ENCODE measurements at regions not wholly inside any gene's neighbourhood (a gene's known extent, or its start where the extent isn't known, plus 50 kb on each side); places are given as distances from the start of the nearest gene placed in this dataset.

GRCh38 chr4:180101348-180102083 is 2141.7 kb upstream of the TENM3 start:
- no peak for DNase-seq

- DNase-seq, result no peak
Measured at GRCh38 chr4:180103794-180104193, 2139.4 kb upstream of the TENM3 start.

GRCh38 chr4:180105362-180105761 is 2137.8 kb upstream of the TENM3 start:
- DNase-seq, result no peak

- DNase-seq, result no peak
Measured at GRCh38 chr4:180106122-180106521, 2137.1 kb upstream of the TENM3 start.

DNA sequence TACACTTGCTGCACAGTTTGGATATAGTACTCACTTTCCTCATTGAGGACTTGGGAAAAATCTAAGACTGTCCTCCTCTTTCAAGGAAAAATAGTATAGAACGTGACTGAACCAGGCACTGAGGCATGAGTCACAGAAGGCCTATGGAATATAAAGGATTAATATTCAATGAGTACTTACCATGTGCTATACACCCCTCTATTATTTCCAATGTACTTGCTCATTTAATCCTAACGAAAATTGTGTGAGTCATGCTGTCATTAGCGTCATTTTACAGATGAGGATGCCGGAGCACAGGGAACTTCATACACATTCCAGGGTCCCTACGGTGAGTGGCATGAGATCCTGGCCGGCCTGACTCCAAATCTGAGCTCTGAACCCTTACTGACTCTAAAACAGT is 2136.2 kb upstream of the TENM3 start:
- no peak for DNase-seq

DNA sequence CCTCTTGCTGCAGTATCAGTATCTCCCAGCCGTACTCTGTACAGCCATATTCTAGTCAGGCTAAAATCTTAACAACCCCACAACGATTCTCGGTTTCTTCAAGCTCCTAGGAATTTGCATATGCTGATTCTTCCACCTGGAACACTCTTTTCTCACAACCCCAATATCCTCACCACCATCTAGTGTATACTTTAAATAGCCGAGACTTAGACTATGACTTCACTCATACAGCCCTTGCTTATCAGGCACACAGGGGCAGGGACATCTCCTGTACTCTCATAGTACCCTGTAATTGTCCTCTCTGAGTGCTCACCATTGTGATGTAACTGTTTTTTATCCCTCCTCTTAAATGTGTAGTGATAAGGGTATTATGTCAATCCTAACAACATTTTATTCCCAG is 2126.4 kb upstream of the TENM3 start:
- no peak for DNase-seq

- DNase-seq, result no peak
Measured at GRCh38 chr4:180120068-180120467, 2123.1 kb upstream of the TENM3 start.

DNA sequence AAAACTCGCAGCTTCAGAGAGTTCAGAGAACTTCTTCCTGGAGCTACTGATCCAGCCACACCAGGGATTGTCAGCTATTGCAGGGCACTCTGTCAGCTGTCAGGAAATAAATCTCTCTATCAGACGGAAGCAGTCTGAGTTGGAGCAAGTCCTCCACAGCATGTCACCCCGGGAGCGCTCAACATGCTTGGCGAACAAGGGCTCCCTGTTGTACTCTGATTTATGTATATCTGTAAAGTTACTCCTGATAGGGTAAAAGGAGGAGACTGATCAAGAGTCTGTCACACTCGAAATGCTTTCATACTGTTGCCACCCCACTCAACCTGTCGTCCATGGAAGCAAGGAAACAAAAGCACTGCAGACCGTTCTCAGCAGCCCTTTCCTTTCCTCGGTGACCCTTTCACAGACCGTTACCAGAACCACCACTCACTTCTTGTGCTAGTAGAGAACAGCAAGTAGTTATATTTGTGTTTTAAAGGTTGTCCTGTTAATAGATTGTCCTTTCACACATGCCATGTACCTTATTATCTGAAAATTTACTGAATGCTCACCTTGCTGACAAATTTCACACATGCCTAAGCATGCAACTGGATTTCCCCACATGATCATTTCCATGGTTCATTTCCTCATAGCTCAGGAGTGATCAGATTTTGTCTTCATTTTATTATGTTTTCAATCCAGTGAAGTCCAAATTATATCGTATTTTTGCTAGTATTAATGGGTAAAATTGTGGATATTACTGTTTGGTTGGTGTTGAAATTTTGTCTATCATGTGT is 2108.9 kb upstream of the TENM3 start:
- DNase-seq, result peak; percentile 69

GRCh38 chr4:180141734-180142133 is 2101.5 kb upstream of the TENM3 start:
- no peak for DNase-seq

DNA sequence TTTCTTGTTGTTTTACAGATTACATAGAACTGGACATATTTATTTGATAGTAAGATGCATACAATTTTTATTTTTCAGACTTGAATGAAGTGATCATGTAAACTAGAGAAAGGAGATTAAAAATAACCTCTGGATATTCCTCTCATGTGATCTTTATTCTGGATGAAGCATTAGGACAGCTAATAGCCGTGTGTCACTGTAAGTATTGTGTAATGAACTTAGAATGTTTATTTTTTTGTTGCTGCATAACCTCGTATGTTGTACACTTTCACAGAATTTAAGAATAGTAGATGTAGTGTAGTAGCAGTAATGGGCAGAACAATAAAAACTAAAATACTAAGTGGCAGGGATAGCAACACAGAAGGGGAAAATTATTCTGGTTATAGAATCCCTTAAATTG is 2094.5 kb upstream of the TENM3 start:
- no peak for DNase-seq

GRCh38 chr4:180150818-180151217 is 2092.4 kb upstream of the TENM3 start:
- peak; percentile 47 for DNase-seq

DNA sequence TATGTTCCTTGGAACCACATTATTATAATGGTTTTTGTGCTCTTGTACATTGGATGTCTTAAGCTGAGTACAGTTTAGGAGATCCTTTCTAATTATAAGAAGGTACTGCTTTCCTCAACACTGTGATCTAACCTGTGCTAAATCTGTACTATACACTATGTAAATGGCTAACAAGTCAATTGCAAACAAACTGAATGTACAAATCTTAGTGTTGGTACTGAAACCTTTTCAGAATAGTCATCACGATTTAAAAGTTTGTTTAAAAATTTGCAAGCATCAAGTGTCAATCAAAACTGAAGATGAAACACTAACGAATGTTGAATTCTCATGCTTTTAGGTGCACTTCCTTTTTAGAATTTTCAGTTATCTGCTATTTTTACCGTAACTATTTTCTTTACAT is 2090.4 kb upstream of the TENM3 start:
- DNase-seq, result no peak

GRCh38 chr4:180153587-180153986 is 2089.6 kb upstream of the TENM3 start:
- no peak for DNase-seq

DNA sequence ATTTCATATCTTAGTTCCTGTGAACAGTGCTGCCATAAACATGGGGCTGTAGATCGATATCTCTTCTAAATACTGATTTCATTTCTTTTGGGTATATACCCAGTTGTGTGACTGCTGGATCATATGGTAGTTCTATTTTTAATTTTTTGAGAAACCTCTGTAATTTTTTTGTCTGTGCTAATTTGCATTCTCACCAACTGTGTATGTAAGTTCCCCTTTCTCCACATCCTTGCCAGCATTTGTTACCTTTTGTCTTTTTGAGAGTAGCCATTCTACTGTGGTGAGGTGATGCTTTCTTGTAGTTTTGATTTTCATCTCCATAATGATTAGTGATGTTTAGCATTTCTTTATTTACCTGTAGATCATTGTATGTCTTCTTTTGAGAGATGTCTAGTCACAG is 2086.5 kb upstream of the TENM3 start:
- no peak for DNase-seq

- DNase-seq, result no peak
Measured at GRCh38 chr4:180160195-180160983, 2082.8 kb upstream of the TENM3 start.

DNA sequence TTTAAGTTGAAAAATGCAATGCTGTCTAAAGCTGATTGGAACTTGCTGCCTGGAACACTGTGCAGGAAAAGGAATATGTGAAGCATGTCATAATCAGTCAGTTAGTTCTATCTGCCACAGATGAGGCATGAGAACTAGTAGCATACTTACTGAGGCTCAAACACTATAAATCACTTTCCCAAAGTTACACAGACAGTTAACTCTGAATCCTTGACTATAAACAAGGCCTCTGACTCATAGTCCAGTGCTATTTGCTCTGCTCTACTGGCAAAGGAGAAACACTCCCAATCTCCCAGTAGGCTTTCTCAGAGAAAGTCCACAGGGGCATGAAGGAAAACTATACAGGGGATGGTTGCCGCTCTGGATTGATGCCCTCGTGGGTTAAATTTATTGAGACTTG is 2078.4 kb upstream of the TENM3 start:
- DNase-seq, result no peak

DNA sequence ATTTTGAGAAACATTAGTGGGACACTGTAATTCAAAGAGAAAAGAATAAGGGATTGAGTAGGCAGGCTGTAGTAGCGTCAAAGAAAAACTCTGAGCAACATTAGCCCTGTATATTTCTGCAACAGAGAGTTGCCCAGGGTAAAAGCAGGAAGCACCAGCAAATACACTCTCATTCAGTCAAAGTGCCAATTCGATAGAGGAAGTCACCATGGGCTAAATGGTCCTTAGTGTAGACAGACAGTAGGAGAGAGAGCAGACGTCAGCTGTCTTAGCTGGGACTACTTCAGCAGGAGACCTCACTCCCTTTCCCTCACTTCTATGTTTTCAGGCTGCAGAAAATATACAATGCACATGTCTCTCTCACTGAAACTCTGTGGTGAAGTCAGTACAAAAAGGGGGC is 2073.8 kb upstream of the TENM3 start:
- peak; percentile 3 for DNase-seq

GRCh38 chr4:180169966-180170365 is 2073.2 kb upstream of the TENM3 start:
- DNase-seq, result no peak

DNA sequence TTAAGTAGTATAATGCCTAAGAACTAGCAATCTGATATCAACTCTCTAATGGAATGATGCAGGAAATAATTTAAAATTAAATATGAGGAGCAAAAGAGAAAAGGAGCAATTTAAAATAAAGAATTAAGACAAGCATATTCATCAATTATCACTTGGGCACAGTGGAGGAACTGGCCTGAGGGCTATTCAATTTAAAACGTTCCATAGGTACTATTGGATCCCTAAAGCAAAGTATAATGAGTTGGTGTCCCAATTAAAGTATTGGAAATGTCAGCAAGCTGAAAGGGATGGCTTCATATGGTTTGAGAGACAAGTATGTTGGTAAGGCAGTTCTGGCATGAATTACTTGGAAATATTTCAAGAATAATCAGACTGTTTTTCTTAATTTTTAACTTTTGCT is 2064.1 kb upstream of the TENM3 start:
- DNase-seq, result no peak

GRCh38 chr4:180189666-180190065 is 2053.5 kb upstream of the TENM3 start:
- DNase-seq, result no peak

GRCh38 chr4:180190382-180190781 is 2052.8 kb upstream of the TENM3 start:
- no peak for DNase-seq

- DNase-seq, result no peak
Measured at GRCh38 chr4:180197471-180197870, 2045.7 kb upstream of the TENM3 start.

DNA sequence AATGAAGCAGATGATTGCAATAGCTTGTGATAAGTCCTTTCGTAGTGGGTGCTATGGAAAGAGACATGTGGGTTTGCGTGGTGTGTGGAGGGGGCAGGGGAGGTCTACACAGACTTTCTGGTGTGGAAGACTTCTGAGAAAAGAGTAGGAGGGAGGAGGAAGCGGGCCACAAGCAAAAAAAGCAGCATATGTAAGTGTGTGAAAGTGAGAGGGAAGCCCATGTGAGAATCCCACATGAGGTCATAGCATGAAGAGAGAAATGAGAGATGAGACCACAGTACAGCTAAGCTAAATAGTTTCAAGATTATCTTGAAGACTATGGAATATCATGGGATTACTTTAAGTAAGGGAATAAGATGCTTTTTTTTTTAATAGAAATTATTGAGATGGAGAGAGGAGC is 2039.9 kb upstream of the TENM3 start:
- DNase-seq, result no peak

DNA sequence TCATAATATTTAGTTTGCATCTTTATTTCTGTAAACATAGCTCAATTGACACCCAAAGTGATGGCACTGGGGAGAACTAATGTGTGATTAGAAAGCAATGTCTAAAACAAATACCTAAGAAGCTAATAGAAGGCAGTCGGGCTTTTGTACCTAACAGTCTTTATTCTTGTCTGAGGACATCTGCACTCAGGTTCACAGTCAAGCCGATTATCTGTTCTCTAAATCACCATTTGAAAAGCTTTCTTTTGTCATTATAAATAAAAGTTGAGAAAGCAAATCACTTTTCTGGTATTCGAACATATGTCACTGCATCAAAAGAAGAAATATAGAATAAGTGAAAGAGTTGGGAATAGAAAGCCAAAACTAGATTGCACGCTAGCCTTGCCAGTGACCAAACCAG is 2037.9 kb upstream of the TENM3 start:
- DNase-seq, result no peak
